H9 (cell line): ENCODE measurements at regions not wholly inside any gene's neighbourhood (a gene's known extent, or its start where the extent isn't known, plus 50 kb on each side); places are given as distances from the start of the nearest gene placed in this dataset.

Source experiments
- DNase-seq: peaks from one replicate; pipeline ENCODE4 v3.0.0-alpha.2; 2017
- H2AFZ ChIP-seq: one replicate; pipeline ENCODE4 v1.6.1; 2013; ENCODE audit warnings: mild to moderate bottlenecking, low read length, control low read depth, moderate library complexity
- H2AK5ac ChIP-seq: 2 replicates; pipeline ENCODE4 v1.6.1; 2013; ENCODE audit warnings: low read length, control low read depth, mixed read lengths; ENCODE audit not compliant: insufficient read length
- H2BK120ac ChIP-seq: one replicate; pipeline ENCODE4 v1.6.1; 2013; ENCODE audit warnings: low read depth, mild to moderate bottlenecking, low read length, control low read depth, inconsistent platforms; ENCODE audit not compliant: poor library complexity, severe bottlenecking
- H2BK12ac ChIP-seq: 2 replicates; pipeline ENCODE4 v1.6.1; 2013; ENCODE audit warnings: low read length, control low read depth, mixed read lengths, low read depth; ENCODE audit not compliant: insufficient read length
- H2BK15ac ChIP-seq: 2 replicates; pipeline ENCODE4 v1.6.1; 2013; ENCODE audit warnings: low read depth, low read length, control low read depth
- H2BK20ac ChIP-seq: one replicate; pipeline ENCODE4 v1.6.1; 2013; ENCODE audit warnings: low read depth, mild to moderate bottlenecking, low read length, control low read depth, inconsistent platforms; ENCODE audit not compliant: poor library complexity, severe bottlenecking
- H2BK5ac ChIP-seq: 2 replicates; pipeline ENCODE4 v1.6.1; 2013; ENCODE audit warnings: low read length, control low read depth, mixed read lengths; ENCODE audit not compliant: insufficient read length
- H3K14ac ChIP-seq: 2 replicates; pipeline ENCODE4 v1.6.1; 2013; ENCODE audit warnings: low read length, control low read depth; ENCODE audit not compliant: insufficient read depth
- H3K18ac ChIP-seq: 2 replicates; pipeline ENCODE4 v1.6.1; 2013; ENCODE audit warnings: low read depth, mild to moderate bottlenecking, mixed read lengths, low read length, control low read depth; ENCODE audit not compliant: insufficient read length
- H3K23ac ChIP-seq: 2 replicates; pipeline ENCODE4 v1.6.1; 2013; ENCODE audit warnings: low read length, control low read depth, mixed read lengths, low read depth; ENCODE audit not compliant: insufficient read length
- H3K23me2 ChIP-seq: 2 replicates; pipeline ENCODE4 v1.6.1; 2013; ENCODE audit warnings: low read depth, mild to moderate bottlenecking, mixed read lengths, low read length, control low read depth; ENCODE audit not compliant: insufficient read length, poor library complexity, severe bottlenecking
- H3K27ac ChIP-seq: 2 replicates; pipeline ENCODE4 v1.5.1; 2013; ENCODE audit warnings: low read length, control low read depth, mixed read lengths, low read depth; ENCODE audit not compliant: insufficient read length
- H3K27me3 ChIP-seq: 2 replicates; pipeline ENCODE4 v1.6.1; 2013; ENCODE audit warnings: low read length, control low read depth, inconsistent platforms; ENCODE audit not compliant: insufficient read depth
- H3K4ac ChIP-seq: 2 replicates; pipeline ENCODE4 v1.6.1; 2013; ENCODE audit warnings: low read depth, mild to moderate bottlenecking, control low read depth, inconsistent platforms, low read length, moderate library complexity
- H3K4me1 ChIP-seq: 2 replicates; pipeline ENCODE4 v1.6.1; 2013; ENCODE audit warnings: low read length, control low read depth, inconsistent platforms; ENCODE audit not compliant: insufficient read depth
- H3K4me2 ChIP-seq: 2 replicates; pipeline ENCODE4 v1.6.1; 2013; ENCODE audit warnings: low read length, control low read depth, mixed read lengths; ENCODE audit not compliant: insufficient read length, insufficient read depth
- H3K56ac ChIP-seq: 2 replicates; pipeline ENCODE4 v1.6.1; 2013; ENCODE audit warnings: low read depth, mild to moderate bottlenecking, mixed read lengths, low read length, control low read depth; ENCODE audit not compliant: insufficient read length
- H3K79me1 ChIP-seq: 2 replicates; pipeline ENCODE4 v1.6.1; 2013; ENCODE audit warnings: low read depth, mild to moderate bottlenecking, moderate library complexity, low read length, control low read depth, inconsistent platforms; ENCODE audit not compliant: insufficient read depth, poor library complexity, severe bottlenecking
- H3K79me2 ChIP-seq: 2 replicates; pipeline ENCODE4 v1.6.1; 2013; ENCODE audit warnings: low read length, control low read depth, inconsistent platforms; ENCODE audit not compliant: insufficient read depth
- H3K9ac ChIP-seq: 2 replicates; pipeline ENCODE4 v1.6.1; 2013; ENCODE audit warnings: low read length, control low read depth, mixed read lengths; ENCODE audit not compliant: insufficient read length; ENCODE audit errors: extremely low read depth
- H3K9me3 ChIP-seq: one replicate; pipeline ENCODE4 v1.6.1; 2013; ENCODE audit warnings: low read depth, low read length, inconsistent platforms; ENCODE audit not compliant: control insufficient read depth
- H3T11ph ChIP-seq: one replicate; pipeline ENCODE4 v1.6.1; 2013; ENCODE audit warnings: mild to moderate bottlenecking, low read length, control low read depth, inconsistent platforms
- H4K20me1 ChIP-seq: one replicate; pipeline ENCODE4 v1.6.1; 2013; ENCODE audit not compliant: control insufficient read depth, insufficient read length, insufficient read depth
- H4K5ac ChIP-seq: 2 replicates; pipeline ENCODE4 v1.6.1; 2013; ENCODE audit warnings: low read depth, mild to moderate bottlenecking, mixed read lengths, low read length, control low read depth; ENCODE audit not compliant: insufficient read length
- H4K8ac ChIP-seq: replicated peaks from 2 replicates; pipeline ENCODE4 v1.6.1; 2013; ENCODE audit warnings: low read length, control low read depth, mixed read lengths, low read depth; ENCODE audit not compliant: insufficient read length
- H4K91ac ChIP-seq: 2 replicates; pipeline ENCODE4 v1.6.1; 2013; ENCODE audit warnings: low read depth, mild to moderate bottlenecking, moderate library complexity, mixed read lengths, low read length, control low read depth; ENCODE audit not compliant: insufficient read length
- H3K27ac Mint-ChIP-seq, 3 experiments: 2 replicates in 2 of 3; 3 replicates in 1 of 3; pipeline ENCODE4 v1.8.0; 2020 to 2021; ENCODE audit warnings: mixed read lengths in 3 of 3, mild to moderate bottlenecking in 1 of 3, moderate library complexity in 1 of 3
- H3K27me3 Mint-ChIP-seq: 2 replicates; pipeline ENCODE4 v1.8.0; 2021; ENCODE audit warnings: low read depth, mild to moderate bottlenecking, moderate library complexity, mixed read lengths
- H3K36me3 Mint-ChIP-seq, 3 experiments: 2 replicates in 2 of 3; 3 replicates in 1 of 3; pipeline ENCODE4 v1.8.0; 2020 to 2021; ENCODE audit warnings: low read depth in 3 of 3, mixed read lengths in 3 of 3; ENCODE audit not compliant: insufficient read depth in 1 of 3
- H3K4me1 Mint-ChIP-seq, 2 experiments: 2 replicates each; pipeline ENCODE4 v1.8.0; 2020; ENCODE audit warnings: mixed read lengths in 2 of 2
- H3K4me3 Mint-ChIP-seq, 2 experiments: 2 replicates in 1 of 2; 3 replicates in 1 of 2; pipeline ENCODE4 v1.8.0; 2020 to 2021; ENCODE audit warnings: mild to moderate bottlenecking in 2 of 2, mixed read lengths in 2 of 2, moderate library complexity in 1 of 2
- H3K9me3 Mint-ChIP-seq, 2 experiments: 2 replicates in 1 of 2; 3 replicates in 1 of 2; pipeline ENCODE4 v1.8.0; 2020; ENCODE audit warnings: mild to moderate bottlenecking in 2 of 2, mixed read lengths in 2 of 2, moderate library complexity in 1 of 2
- WGBS: extraction: QIAGEN DNeasy Blood & Tissue Kit; methylation state at CpG from one replicate; pipeline ENCODE4 v1.1.7; 2013; ENCODE audit warnings: missing lambda C conversion rate, low lambda C conversion rate, mixed read lengths; ENCODE audit not compliant: insufficient read length; ENCODE audit errors: extremely low coverage; 5-methylcytosine and 5-hydroxymethylcytosine counted together
- TF ChIP-seq, protein P1 (sequence below): fragments of 200-600 bp; sonication (generic); conservative IDR thresholded peaks from 3 replicates; pipeline ENCODE4 v1.8.0; 2021; ENCODE audit warnings: antibody characterized with exemption, mild to moderate bottlenecking

DNA sequence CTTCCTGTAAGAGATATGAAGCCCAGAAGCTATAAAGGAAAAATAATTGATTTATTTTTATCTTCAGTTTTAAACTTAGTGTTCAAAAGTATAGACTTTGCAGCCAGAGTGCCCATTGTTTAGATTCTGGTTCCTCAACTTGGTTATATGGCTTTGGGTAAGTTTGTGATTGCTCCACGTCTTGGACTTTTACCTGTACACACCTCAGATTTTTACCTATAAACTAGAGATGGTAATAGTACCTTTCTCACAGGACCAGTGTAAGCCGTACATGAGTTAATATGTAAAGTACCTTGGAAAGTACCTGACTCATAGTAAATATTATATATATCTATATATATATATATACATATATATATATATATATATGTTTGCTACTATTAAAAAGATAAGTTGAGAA, 283.8 kb downstream of the RAP2B start:
- Mint-ChIP-seq H3K9me3 (no peaks in the 10 kb centered on the region), H3K4me1 (peaks cover 10 to 15% of the 10 kb centered on the region in 2 experiments), H3K36me3 (no peaks in the 10 kb centered on the region), H3K4me3 (no peak overlapping the region), H3K27me3 (no peaks in the 10 kb centered on the region), H3K27ac (no peak overlapping the region)
- H2BK120ac ChIP-seq, result no peak overlapping the region
- no peaks in the 10 kb centered on the region for H3K23me2 ChIP-seq
- no peak overlapping the region for H3K27ac ChIP-seq
- no peak overlapping the region for H2BK15ac ChIP-seq
- no peak overlapping the region for H3K23ac ChIP-seq
- no peak overlapping the region for H3K14ac ChIP-seq
- DNase-seq, result no peak
- no peaks in the 10 kb centered on the region for H3K9me3 ChIP-seq
- H4K8ac ChIP-seq, result no peak overlapping the region
- no peak overlapping the region for H2BK5ac ChIP-seq
- H3K79me2 ChIP-seq, result no peaks in the 10 kb centered on the region
- H4K20me1 ChIP-seq, result no peaks in the 10 kb centered on the region
- no peak overlapping the region for H3T11ph ChIP-seq
- H3K4me2 ChIP-seq, result no peak overlapping the region
- no peak overlapping the region for H2AFZ ChIP-seq
- no peak overlapping the region for H4K5ac ChIP-seq
- no peaks in the 10 kb centered on the region for H3K27me3 ChIP-seq
- H3K79me1 ChIP-seq, result no peaks in the 10 kb centered on the region
- no peak overlapping the region for H2BK12ac ChIP-seq
- no peak overlapping the region for H2BK20ac ChIP-seq
- no peak overlapping the region for H2AK5ac ChIP-seq
- no peaks in the 10 kb centered on the region; the same call in 1 of the 2 replicates for H3K4me1 ChIP-seq
- TF ChIP-seq, protein P1, sequence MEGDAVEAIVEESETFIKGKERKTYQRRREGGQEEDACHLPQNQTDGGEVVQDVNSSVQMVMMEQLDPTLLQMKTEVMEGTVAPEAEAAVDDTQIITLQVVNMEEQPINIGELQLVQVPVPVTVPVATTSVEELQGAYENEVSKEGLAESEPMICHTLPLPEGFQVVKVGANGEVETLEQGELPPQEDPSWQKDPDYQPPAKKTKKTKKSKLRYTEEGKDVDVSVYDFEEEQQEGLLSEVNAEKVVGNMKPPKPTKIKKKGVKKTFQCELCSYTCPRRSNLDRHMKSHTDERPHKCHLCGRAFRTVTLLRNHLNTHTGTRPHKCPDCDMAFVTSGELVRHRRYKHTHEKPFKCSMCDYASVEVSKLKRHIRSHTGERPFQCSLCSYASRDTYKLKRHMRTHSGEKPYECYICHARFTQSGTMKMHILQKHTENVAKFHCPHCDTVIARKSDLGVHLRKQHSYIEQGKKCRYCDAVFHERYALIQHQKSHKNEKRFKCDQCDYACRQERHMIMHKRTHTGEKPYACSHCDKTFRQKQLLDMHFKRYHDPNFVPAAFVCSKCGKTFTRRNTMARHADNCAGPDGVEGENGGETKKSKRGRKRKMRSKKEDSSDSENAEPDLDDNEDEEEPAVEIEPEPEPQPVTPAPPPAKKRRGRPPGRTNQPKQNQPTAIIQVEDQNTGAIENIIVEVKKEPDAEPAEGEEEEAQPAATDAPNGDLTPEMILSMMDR, result no peak
- H3K18ac ChIP-seq, result no peak overlapping the region
- no peak overlapping the region for H3K4ac ChIP-seq
- H3K56ac ChIP-seq, result no peak overlapping the region
- H3K9ac ChIP-seq, result no peak overlapping the region
- no CpG with 5 or more reads among the region's 2 CpGs for WGBS
- H4K91ac ChIP-seq, result no peak overlapping the region
